HepG2 (cell line): ENCODE measurements at regions not wholly inside any gene's neighbourhood (a gene's known extent, or its start where the extent isn't known, plus 50 kb on each side); places are given as distances from the start of the nearest gene placed in this dataset.

ENCODE experiments used
- ATM ChIP-seq: fragments of 450-650 bp; IDR thresholded peaks from 2 replicates; pipeline ENCODE4 v1.7.1; 2017; ENCODE audit warnings: mild to moderate bottlenecking, borderline replicate concordance
- CEBPG ChIP-seq: IDR thresholded peaks from 2 replicates; pipeline ENCODE4 v1.6.1; 2016
- CREM ChIP-seq, 2 experiments: sonication (generic) in 1 of 2; formaldehyde crosslinking in 1 of 2; IDR thresholded peaks; 2 replicates each; pipeline versions ENCODE4 v1.4.0 to v1.6.1; 2016 to 2020; ENCODE audit warnings: antibody characterized with exemption in 1 of 2, mild to moderate bottlenecking in 1 of 2, missing genetic modification reagents in 1 of 2
- GTF3A ChIP-seq: sonication (generic); formaldehyde crosslinking; conservative IDR thresholded peaks from 2 replicates; pipeline ENCODE4 v1.4.0; 2020; ENCODE audit warnings: mild to moderate bottlenecking, missing genetic modification reagents
- HNF4A ChIP-seq: sonication (generic); formaldehyde crosslinking; IDR thresholded peaks from 2 replicates; pipeline ENCODE4 v1.4.0; 2020; ENCODE audit warnings: missing genetic modification reagents
- KDM1A ChIP-seq: IDR thresholded peaks from 2 replicates; pipeline ENCODE4 v1.6.1; 2016; ENCODE audit warnings: missing compliant biosample characterization
- KLF15 ChIP-seq: sonication (generic); formaldehyde crosslinking; IDR thresholded peaks from 2 replicates; pipeline ENCODE4 v1.8.1; 2023; ENCODE audit warnings: borderline replicate concordance, mild to moderate bottlenecking, inconsistent platforms, missing genetic modification reagents, mixed read lengths
- LRRFIP1 ChIP-seq: sonication (generic); formaldehyde crosslinking; conservative IDR thresholded peaks from 2 replicates; pipeline ENCODE4 v1.4.0; 2020; ENCODE audit warnings: missing genetic modification reagents
- NCOA5 ChIP-seq: sonication (generic); formaldehyde crosslinking; IDR thresholded peaks from 2 replicates; pipeline ENCODE4 v1.4.0; 2020; ENCODE audit warnings: missing genetic modification reagents
- PAXIP1 ChIP-seq: sonication (generic); formaldehyde crosslinking; conservative IDR thresholded peaks from 2 replicates; pipeline ENCODE4 v1.4.0; 2020; ENCODE audit warnings: mild to moderate bottlenecking, missing genetic modification reagents, moderate library complexity
- RFX5 ChIP-seq: IDR thresholded peaks from 2 replicates; pipeline ENCODE4 v1.6.1; 2011; ENCODE audit warnings: low read depth, low read length, improper control_type of control experiment
- SKI ChIP-seq: fragments of 450-650 bp; IDR thresholded peaks from one replicate; pipeline ENCODE4 v1.6.1; 2018; ENCODE audit warnings: mild to moderate bottlenecking; ENCODE audit not compliant: partially characterized antibody
- TAF1 ChIP-seq: sonication (generic); formaldehyde crosslinking; IDR thresholded peaks from 2 replicates; pipeline ENCODE4 v1.4.0; 2020; ENCODE audit warnings: missing genetic modification reagents
- TBX2 ChIP-seq: sonication (generic); formaldehyde crosslinking; IDR thresholded peaks from 2 replicates; pipeline ENCODE4 v1.5.0; 2020; ENCODE audit warnings: missing genetic modification reagents, mild to moderate bottlenecking, borderline replicate concordance
- ZBTB33 ChIP-seq: sonication (generic); formaldehyde crosslinking; IDR thresholded peaks from 2 replicates; pipeline ENCODE4 v1.4.0; 2020; ENCODE audit warnings: missing genetic modification reagents
- ZBTB42 ChIP-seq: sonication (generic); formaldehyde crosslinking; IDR thresholded peaks from 2 replicates; pipeline ENCODE4 v1.5.0; 2020; ENCODE audit warnings: mild to moderate bottlenecking, missing genetic modification reagents
- ZEB1 ChIP-seq: IDR thresholded peaks from 2 replicates; pipeline ENCODE4 v1.6.1; 2012; ENCODE audit warnings: mild to moderate bottlenecking, low read depth, inconsistent platforms; ENCODE audit not compliant: insufficient replicate concordance
- ZNF362 ChIP-seq: sonication (generic); formaldehyde crosslinking; IDR thresholded peaks from 2 replicates; pipeline ENCODE4 v1.4.0; 2020; ENCODE audit warnings: missing genetic modification reagents, mild to moderate bottlenecking, borderline replicate concordance
- ZNF879 ChIP-seq: sonication (generic); formaldehyde crosslinking; IDR thresholded peaks from 2 replicates; pipeline ENCODE4 v1.8.1; 2023; ENCODE audit warnings: missing genetic modification reagents
- ZSCAN5A ChIP-seq: sonication (generic); formaldehyde crosslinking; IDR thresholded peaks from 2 replicates; pipeline ENCODE4 v1.8.0; 2022; ENCODE audit warnings: mild to moderate bottlenecking, missing genetic modification reagents, borderline replicate concordance

GRCh38 chr19:30675086-30675485, 302.9 kb downstream of the ZNF536 start (continued):
- TF ChIP-seq PAXIP1 (CRISPR knock-in tag): no peak
- no peak for TF ChIP-seq LRRFIP1 (CRISPR knock-in tag)
- no peak for TF ChIP-seq ATM
- no peak for TF ChIP-seq ZNF362
- no peak for TF ChIP-seq ZNF879
- no peak for TF ChIP-seq KLF15 (CRISPR knock-in tag)
- no peak for TF ChIP-seq ZSCAN5A (CRISPR knock-in tag)
- TF ChIP-seq CREM (IDR thresholded peaks at IDR 0.05): no peak
- TF ChIP-seq CREM (CRISPR knock-in tag; IDR thresholded peaks at IDR 0.05): no peak
- no peak for TF ChIP-seq ZBTB33
- TF ChIP-seq NCOA5 (CRISPR knock-in tag): no peak
- no peak for TF ChIP-seq GTF3A (CRISPR knock-in tag)
- peak; percentile 53 for TF ChIP-seq ZEB1
- no peak for TF ChIP-seq KDM1A (CRISPR knock-in tag)
- no peak for TF ChIP-seq RFX5
- no peak for TF ChIP-seq ZBTB42 (CRISPR knock-in tag)
- TF ChIP-seq SKI: no peak
- peak; percentile 65 for TF ChIP-seq CEBPG
- peak; percentile 80 for TF ChIP-seq HNF4A (CRISPR knock-in tag)
- no peak for TF ChIP-seq TAF1 (CRISPR knock-in tag)
- TF ChIP-seq TBX2: no peak
